Neutrophil (primary cell): ENCODE measurements at regions not wholly inside any gene's neighbourhood (a gene's known extent, or its start where the extent isn't known, plus 50 kb on each side); places are given as distances from the start of the nearest gene placed in this dataset.

ENCODE experiments used
- H3K27ac ChIP-seq: fragments of 200-600 bp; sonication (generic); 2 replicates; pipeline ENCODE4 v1.5.1; 2016; ENCODE audit warnings: mild to moderate bottlenecking, moderate library complexity
- H3K27me3 ChIP-seq: fragments of 200-600 bp; sonication (generic); 2 replicates; pipeline ENCODE4 v1.6.0; 2016; ENCODE audit warnings: mild to moderate bottlenecking
- H3K36me3 ChIP-seq: fragments of 200-600 bp; sonication (generic); 2 replicates; pipeline ENCODE4 v1.5.1; 2017
- H3K4me1 ChIP-seq, 2 experiments: fragments of 200-600 bp in 1 of 2; sonication (generic) in 1 of 2; 1 replicate in 1 of 2; 2 replicates in 1 of 2; pipeline versions ENCODE4 v1.5.1 to v1.6.1; 2013 to 2016; ENCODE audit warnings: low read depth in 1 of 2, low read length in 1 of 2, mild to moderate bottlenecking in 1 of 2, moderate library complexity in 1 of 2; ENCODE audit not compliant: control insufficient read depth in 1 of 2, insufficient read depth in 1 of 2
- H3K4me3 ChIP-seq, 2 experiments: fragments of 200-600 bp in 1 of 2; sonication (generic) in 1 of 2; 1 replicate in 1 of 2; 2 replicates in 1 of 2; pipeline ENCODE4 v1.5.1; 2013 to 2016; ENCODE audit warnings: low read depth in 1 of 2, low read length in 1 of 2, mild to moderate bottlenecking in 1 of 2, moderate library complexity in 1 of 2
- H3K9me3 ChIP-seq: fragments of 200-600 bp; sonication (generic); 2 replicates; pipeline ENCODE4 v1.5.1; 2016
- CTCF ChIP-seq: fragments of 200-600 bp; sonication (generic); IDR thresholded peaks from 2 replicates; pipeline ENCODE4 v1.5.1; 2016; ENCODE audit warnings: antibody characterized with exemption

GRCh38 chr11:115964091-115964490 lies 459.9 kb upstream of the CADM1 start:
- H3K36me3 ChIP-seq = no peaks in the 10 kb centered on the region
- peaks cover 7% of the 10 kb centered on the region for H3K27me3 ChIP-seq
- no peak overlapping the region for H3K4me3 ChIP-seq
- no peaks in the 10 kb centered on the region for H3K4me1 ChIP-seq
- no peak overlapping the region for H3K27ac ChIP-seq
- no peak for TF ChIP-seq CTCF
- H3K9me3 ChIP-seq = no peaks in the 10 kb centered on the region

DNA sequence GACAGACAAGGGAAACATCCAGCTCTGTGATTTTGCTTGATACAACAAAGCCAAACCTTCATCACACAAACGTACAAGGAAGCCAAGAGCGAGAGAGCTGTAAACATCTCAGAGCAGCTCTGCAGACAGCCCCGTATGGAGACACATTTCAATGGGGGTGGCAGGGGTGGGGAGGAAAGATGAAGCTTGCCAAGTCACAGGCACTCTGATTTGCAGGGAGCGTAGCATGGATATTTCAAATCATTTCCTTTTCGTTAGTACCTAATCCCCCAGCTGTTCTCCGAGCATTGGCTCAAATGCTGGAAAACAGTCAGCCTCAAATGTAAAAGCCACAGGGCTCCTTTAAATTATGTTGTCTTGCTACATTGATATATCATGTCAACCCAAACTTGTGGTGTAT lies 458.9 kb upstream of the CADM1 start:
- peaks cover 16% of the 10 kb centered on the region for H3K27me3 ChIP-seq
- no peaks in the 10 kb centered on the region for H3K4me1 ChIP-seq
- no peak for TF ChIP-seq CTCF
- no peaks in the 10 kb centered on the region for H3K36me3 ChIP-seq
- no peak overlapping the region for H3K27ac ChIP-seq
- H3K9me3 ChIP-seq = no peaks in the 10 kb centered on the region
- no peak overlapping the region for H3K4me3 ChIP-seq

GRCh38 chr11:115961159-115962003 lies 457.2 kb upstream of the CADM1 start:
- no peaks in the 10 kb centered on the region for H3K9me3 ChIP-seq
- H3K36me3 ChIP-seq = no peaks in the 10 kb centered on the region
- no peak overlapping the region for H3K4me3 ChIP-seq
- H3K4me1 ChIP-seq = no peaks in the 10 kb centered on the region
- no peak overlapping the region for H3K27ac ChIP-seq
- TF ChIP-seq CTCF = no peak
- H3K27me3 ChIP-seq = peaks cover 16% of the 10 kb centered on the region

DNA sequence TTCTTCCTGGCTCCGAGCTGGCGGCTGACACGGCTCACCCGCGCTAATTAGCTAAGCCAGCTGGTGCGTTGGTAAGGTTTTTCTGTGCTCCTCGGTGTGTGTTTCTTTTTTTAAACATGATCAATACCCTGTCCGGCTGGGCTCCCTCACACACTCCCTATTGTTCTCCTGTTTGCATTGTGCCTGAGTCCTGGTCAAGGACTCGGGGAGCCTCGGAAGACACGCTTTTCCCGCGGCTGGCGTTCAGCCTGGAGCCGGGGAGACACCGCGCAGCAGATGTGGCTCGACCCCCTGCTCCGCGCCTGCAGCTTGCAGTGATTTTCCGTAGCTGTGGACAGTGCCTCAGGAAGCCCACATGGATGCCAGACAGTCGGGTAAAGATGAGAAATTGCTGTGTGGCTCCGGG lies 454.9 kb upstream of the CADM1 start:
- H3K36me3 ChIP-seq = no peaks in the 10 kb centered on the region
- no peak overlapping the region for H3K27ac ChIP-seq
- no peak for TF ChIP-seq CTCF
- H3K4me3 ChIP-seq = no peak overlapping the region
- H3K27me3 ChIP-seq = peaks cover 16% of the 10 kb centered on the region
- no peaks in the 10 kb centered on the region for H3K9me3 ChIP-seq
- H3K4me1 ChIP-seq = no peaks in the 10 kb centered on the region

DNA sequence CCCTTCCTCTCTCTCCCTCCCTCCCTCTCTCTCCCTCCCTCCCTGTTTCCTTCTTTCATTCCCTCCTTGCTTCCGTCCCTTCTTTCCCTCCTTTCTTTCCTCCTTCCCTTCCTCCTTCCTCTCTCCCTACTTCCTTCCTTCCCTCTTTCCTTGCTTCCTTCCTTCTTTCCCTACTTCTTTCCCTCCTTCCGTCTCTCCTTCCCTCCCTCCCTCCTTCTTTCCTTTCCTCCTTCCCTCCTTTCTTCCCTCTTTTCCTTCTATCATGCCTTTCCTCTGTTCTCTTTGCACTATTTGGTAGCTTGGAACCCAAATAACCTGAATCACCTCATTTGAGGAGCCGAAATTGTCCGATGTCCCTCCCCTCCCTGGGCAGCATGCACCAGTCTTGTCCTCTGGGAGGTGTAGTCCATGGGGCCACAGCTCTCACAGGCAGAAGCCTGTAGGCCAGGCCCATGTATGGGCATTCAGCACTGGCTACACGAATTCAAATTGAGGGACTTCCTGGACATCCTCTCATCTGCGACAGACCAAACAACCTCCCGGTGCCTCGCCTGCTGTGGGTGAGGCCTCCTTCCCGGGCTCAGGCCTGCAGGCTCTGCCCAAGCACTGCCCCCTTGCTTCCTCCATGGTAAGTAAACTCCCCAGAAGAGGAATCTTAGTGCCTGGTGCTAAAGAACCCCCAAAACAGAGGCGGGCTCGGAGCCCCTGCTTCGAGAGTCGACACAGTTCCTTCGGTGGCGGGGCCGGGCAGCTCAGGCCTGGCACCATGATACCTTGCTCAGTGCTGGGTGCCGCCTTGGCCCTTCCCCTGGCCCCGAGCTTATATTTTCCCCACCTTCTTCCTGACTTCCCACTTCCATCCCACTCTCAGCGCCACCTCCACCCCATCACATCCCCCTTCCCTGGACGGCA lies 454.1 kb upstream of the CADM1 start:
- H3K27ac ChIP-seq = no peak overlapping the region
- H3K4me1 ChIP-seq = no peaks in the 10 kb centered on the region
- H3K4me3 ChIP-seq = no peak overlapping the region
- H3K9me3 ChIP-seq = no peaks in the 10 kb centered on the region
- TF ChIP-seq CTCF = no peak
- no peaks in the 10 kb centered on the region for H3K36me3 ChIP-seq
- H3K27me3 ChIP-seq = peaks cover 16% of the 10 kb centered on the region
